OCI-LY3 (cell line): ENCODE measurements at regions not wholly inside any gene's neighbourhood (a gene's known extent, or its start where the extent isn't known, plus 50 kb on each side); places are given as distances from the start of the nearest gene placed in this dataset.

Source experiments
- H2AFZ ChIP-seq: fragments of 200-600, 300-600 bp; shearing (Covaris generic); 2 replicates; pipeline ENCODE4 v1.6.0; 2014; ENCODE audit warnings: antibody characterized with exemption, low read depth, low read length
- H3K27ac ChIP-seq: fragments of 200-600, 300-600 bp; sonication (generic); 2 replicates; pipeline ENCODE4 v1.5.1; 2014; ENCODE audit warnings: mild to moderate bottlenecking, low read length, moderate library complexity, mixed read lengths
- H3K27me3 ChIP-seq: fragments of 200-600, 300-600 bp; sonication (generic); 2 replicates; pipeline ENCODE4 v1.6.1; 2014; ENCODE audit warnings: low read depth, low read length, mixed read lengths
- H3K36me3 ChIP-seq: fragments of 200-600, 300-600 bp; sonication (generic); replicated peaks from 2 replicates; pipeline ENCODE3; 2014; ENCODE audit warnings: low read depth, low read length, mixed read lengths
- H3K4me1 ChIP-seq: fragments of 300-600, 200-600 bp; sonication (generic); 2 replicates; pipeline ENCODE4 v1.6.1; 2014; ENCODE audit warnings: low read length, mixed read lengths
- H3K4me2 ChIP-seq: fragments of 200-600, 300-600 bp; sonication (generic); 2 replicates; pipeline ENCODE4 v1.6.1; 2014; ENCODE audit warnings: low read length, mixed read lengths
- H3K4me3 ChIP-seq: fragments of 300-600, 200-600 bp; sonication (generic); 2 replicates; pipeline ENCODE4 v1.5.1; 2014; ENCODE audit warnings: antibody characterized with exemption, mild to moderate bottlenecking, low read length, moderate library complexity
- H3K79me2 ChIP-seq: fragments of 300-600, 200-600 bp; shearing (Covaris generic); 2 replicates; pipeline ENCODE4 v1.6.1; 2014; ENCODE audit warnings: mild to moderate bottlenecking, low read length, mixed read lengths
- H3K9ac ChIP-seq: fragments of 300-600, 200-600 bp; shearing (Covaris generic); 2 replicates; pipeline ENCODE4 v1.6.0; 2014; ENCODE audit warnings: mild to moderate bottlenecking, low read length, moderate library complexity
- H3K9me3 ChIP-seq: fragments of 200-600, 300-600 bp; shearing (Covaris generic); 2 replicates; pipeline ENCODE4 v1.6.1; 2014; ENCODE audit warnings: low read length, mixed read lengths; ENCODE audit not compliant: insufficient read depth
- H4K20me1 ChIP-seq: fragments of 200-600, 300-600 bp; sonication (generic); 2 replicates; pipeline ENCODE4 v1.6.1; 2016; ENCODE audit warnings: low read length, mixed read lengths; ENCODE audit not compliant: insufficient read depth
- CTCF ChIP-seq: fragments of 200-600, 300-600 bp; sonication (generic); IDR thresholded peaks from 2 replicates; pipeline ENCODE4 v1.5.1; 2014; ENCODE audit warnings: antibody characterized with exemption, low read length, low read depth
- EZH2phosphoT487 ChIP-seq: fragments of 200-600 bp; shearing (Covaris generic); IDR thresholded peaks from 2 replicates; pipeline ENCODE4 v1.6.1; 2018; ENCODE audit warnings: antibody characterized with exemption, mixed run types, low read depth

- Histone ChIP-seq H3K9me3 (no peaks in the 10 kb centered on the region), H3K4me2 (no peak overlapping the region), H2AFZ (no peak overlapping the region), H3K4me3 (no peak overlapping the region), H3K79me2 (no peaks in the 10 kb centered on the region), H3K9ac (no peak overlapping the region), H3K36me3 (no peaks in the 10 kb centered on the region), H4K20me1 (no peaks in the 10 kb centered on the region), H3K27me3 (no peaks in the 10 kb centered on the region), H3K27ac (no peak overlapping the region), H3K4me1 (no peaks in the 10 kb centered on the region)
- TF ChIP-seq CTCF (no peak), EZH2phosphoT487 (no peak)
Observed at GRCh38 chr16:79792076-79792475, 191.5 kb upstream of the MAF start.

GRCh38 chr16:79790854-79791253, 190.3 kb upstream of the MAF start:
- no peaks in the 10 kb centered on the region for H3K9me3 ChIP-seq
- H3K4me1 ChIP-seq: no peaks in the 10 kb centered on the region
- no peaks in the 10 kb centered on the region for H3K36me3 ChIP-seq
- no peaks in the 10 kb centered on the region for H3K79me2 ChIP-seq
- no peaks in the 10 kb centered on the region for H3K27me3 ChIP-seq
- H3K9ac ChIP-seq: no peak overlapping the region
- no peak overlapping the region for H3K4me3 ChIP-seq
- H4K20me1 ChIP-seq: no peaks in the 10 kb centered on the region
- no peak overlapping the region for H3K4me2 ChIP-seq
- no peak overlapping the region for H2AFZ ChIP-seq
- H3K27ac ChIP-seq: no peak overlapping the region
- no peak for TF ChIP-seq CTCF
- TF ChIP-seq EZH2phosphoT487: no peak

- Histone ChIP-seq H3K36me3 (no peaks in the 10 kb centered on the region), H2AFZ (no peak overlapping the region), H3K79me2 (no peaks in the 10 kb centered on the region), H3K27me3 (no peaks in the 10 kb centered on the region), H4K20me1 (no peaks in the 10 kb centered on the region), H3K27ac (no peak overlapping the region), H3K9me3 (no peaks in the 10 kb centered on the region), H3K4me1 (no peaks in the 10 kb centered on the region), H3K4me3 (no peak overlapping the region), H3K4me2 (no peak overlapping the region), H3K9ac (no peak overlapping the region)
- TF ChIP-seq EZH2phosphoT487: no peak
- TF ChIP-seq CTCF: no peak
Observed at GRCh38 chr16:79788949-79789348, 188.4 kb upstream of the MAF start.

GRCh38 chr16:79786389-79786788, 185.9 kb upstream of the MAF start:
- no peak overlapping the region for H3K4me3 ChIP-seq
- TF ChIP-seq EZH2phosphoT487 (no peak), CTCF (no peak)
- H4K20me1 ChIP-seq: no peaks in the 10 kb centered on the region
- no peaks in the 10 kb centered on the region for H3K9me3 ChIP-seq
- H3K4me1 ChIP-seq: no peaks in the 10 kb centered on the region
- no peaks in the 10 kb centered on the region for H3K27me3 ChIP-seq
- no peak overlapping the region for H3K27ac ChIP-seq
- no peaks in the 10 kb centered on the region for H3K79me2 ChIP-seq
- no peak overlapping the region for H3K4me2 ChIP-seq
- H2AFZ ChIP-seq: no peak overlapping the region
- H3K9ac ChIP-seq: no peak overlapping the region
- H3K36me3 ChIP-seq: no peaks in the 10 kb centered on the region
